SK-N-SH treated with all-trans-retinoic acid at 6 μM for 48 hours (cell line): ENCODE measurements at regions not wholly inside any gene's neighbourhood (a gene's known extent, or its start where the extent isn't known, plus 50 kb on each side); places are given as distances from the start of the nearest gene placed in this dataset.

Experiments
- ATAC-seq: fragments of 200-7000 bp; cut with Tn5 transposase; 3 replicates; pipeline ENCODE4 v1.9.1; 2020; ENCODE audit warnings: mild to moderate bottlenecking, moderate library complexity
- ARNTL ChIP-seq: fragments of 450-650 bp; formaldehyde crosslinking; IDR thresholded peaks from 2 replicates; pipeline ENCODE4 v1.5.0; 2020; ENCODE audit warnings: low read depth, mild to moderate bottlenecking, moderate library complexity, borderline replicate concordance
- BACH2 ChIP-seq: fragments of 250-450 bp; sonication (Bioruptor Pico); IDR thresholded peaks from 2 replicates; pipeline ENCODE4 v1.9.0; 2021; ENCODE audit warnings: mild to moderate bottlenecking, borderline replicate concordance
- CSDC2 ChIP-seq: fragments of 250-450 bp; sonication (Bioruptor Pico); IDR thresholded peaks from 2 replicates; pipeline ENCODE4 v1.5.0; 2020; ENCODE audit warnings: mild to moderate bottlenecking, moderate library complexity
- ESRRG ChIP-seq: fragments of 250-450 bp; sonication (Bioruptor Pico); IDR thresholded peaks from 2 replicates; pipeline ENCODE4 v1.6.1; 2021; ENCODE audit warnings: mild to moderate bottlenecking
- GLIS3 ChIP-seq: fragments of 250-450 bp; sonication (Bioruptor Pico); IDR thresholded peaks from 2 replicates; pipeline ENCODE4 v1.5.0; 2020; ENCODE audit warnings: mild to moderate bottlenecking, moderate library complexity
- ISL1 ChIP-seq: fragments of 250-450 bp; sonication (Bioruptor Pico); IDR thresholded peaks from 2 replicates; pipeline ENCODE4 v2.1.2; 2022; ENCODE audit warnings: mild to moderate bottlenecking, moderate library complexity
- OSR1 ChIP-seq: fragments of 250-450 bp; sonication (Bioruptor Pico); IDR thresholded peaks from 2 replicates; pipeline ENCODE4 v1.8.0; 2022; ENCODE audit warnings: moderate library complexity, mild to moderate bottlenecking, inconsistent platforms
- PPARA ChIP-seq: fragments of 250-450 bp; sonication (Bioruptor Pico); IDR thresholded peaks from 2 replicates; pipeline ENCODE4 v1.5.0; 2020; ENCODE audit warnings: mild to moderate bottlenecking, borderline replicate concordance
- RARB ChIP-seq: fragments of 250-450 bp; sonication (Bioruptor Pico); IDR thresholded peaks from 2 replicates; pipeline ENCODE4 v1.8.0; 2021; ENCODE audit warnings: mild to moderate bottlenecking, moderate library complexity
- SNAI2 ChIP-seq: fragments of 250-450 bp; sonication (Bioruptor Pico); IDR thresholded peaks from 2 replicates; pipeline ENCODE4 v1.5.0; 2020; ENCODE audit warnings: mild to moderate bottlenecking, moderate library complexity
- TCF4 ChIP-seq: fragments of 250-450 bp; sonication (Bioruptor Pico); IDR thresholded peaks from 2 replicates; pipeline ENCODE4 v1.8.0; 2021; ENCODE audit warnings: mild to moderate bottlenecking, moderate library complexity, borderline replicate concordance
- TOX ChIP-seq: fragments of 250-450 bp; sonication (Bioruptor Pico); IDR thresholded peaks from 2 replicates; pipeline ENCODE4 v1.8.0; 2021; ENCODE audit warnings: mild to moderate bottlenecking, moderate library complexity, borderline replicate concordance
- ZC3H10 ChIP-seq: fragments of 250-450 bp; sonication (Bioruptor Pico); IDR thresholded peaks from 2 replicates; pipeline ENCODE4 v1.5.1; 2021; ENCODE audit warnings: mild to moderate bottlenecking, moderate library complexity
- ZFP3 ChIP-seq: fragments of 250-450 bp; sonication (Bioruptor Pico); IDR thresholded peaks from 2 replicates; pipeline ENCODE4 v1.5.0; 2020; ENCODE audit warnings: mild to moderate bottlenecking, moderate library complexity
- ZFP30 ChIP-seq: fragments of 450-650 bp; formaldehyde crosslinking; IDR thresholded peaks from 2 replicates; pipeline ENCODE4 v1.5.0; 2022; ENCODE audit warnings: mild to moderate bottlenecking, moderate library complexity
- ZNF565 ChIP-seq: fragments of 450-650 bp; formaldehyde crosslinking; conservative IDR thresholded peaks from 2 replicates; pipeline ENCODE4 v1.5.0; 2020; ENCODE audit warnings: low read depth, mild to moderate bottlenecking, moderate library complexity
- ZNF70 ChIP-seq: fragments of 450-650 bp; formaldehyde crosslinking; IDR thresholded peaks from 2 replicates; pipeline ENCODE4 v1.5.0; 2020; ENCODE audit warnings: mild to moderate bottlenecking, moderate library complexity
- ZNF8 ChIP-seq: fragments of 450-650 bp; formaldehyde crosslinking; IDR thresholded peaks from 2 replicates; pipeline ENCODE4 v1.5.0; 2020; ENCODE audit warnings: mild to moderate bottlenecking, moderate library complexity
- TF ChIP-seq, protein P1 (sequence below): fragments of 250-450 bp; sonication (Bioruptor Pico); IDR thresholded peaks from 2 replicates; pipeline ENCODE4 v1.5.1; 2021; ENCODE audit warnings: mild to moderate bottlenecking, moderate library complexity
- TF ChIP-seq, protein P2 (sequence below): fragments of 250-450 bp; sonication (Bioruptor Pico); IDR thresholded peaks from 2 replicates; pipeline ENCODE4 v1.8.0; 2020; ENCODE audit warnings: mild to moderate bottlenecking, moderate library complexity, borderline replicate concordance
- TF ChIP-seq, protein P3 (sequence below): fragments of 250-450 bp; sonication (Bioruptor Pico); IDR thresholded peaks from 2 replicates; pipeline ENCODE4 v1.5.1; 2020; ENCODE audit warnings: low read depth, mild to moderate bottlenecking, moderate library complexity
- TF ChIP-seq, protein P4 (sequence below): fragments of 250-450 bp; sonication (Bioruptor Pico); IDR thresholded peaks from 2 replicates; pipeline ENCODE4 v1.8.0; 2021; ENCODE audit warnings: low read depth, mild to moderate bottlenecking, moderate library complexity, borderline replicate concordance
- TF ChIP-seq, protein P5 (sequence below): fragments of 250-450 bp; sonication (Bioruptor Pico); IDR thresholded peaks from 2 replicates; pipeline ENCODE4 v1.5.0; 2020; ENCODE audit warnings: mild to moderate bottlenecking, moderate library complexity

DNA sequence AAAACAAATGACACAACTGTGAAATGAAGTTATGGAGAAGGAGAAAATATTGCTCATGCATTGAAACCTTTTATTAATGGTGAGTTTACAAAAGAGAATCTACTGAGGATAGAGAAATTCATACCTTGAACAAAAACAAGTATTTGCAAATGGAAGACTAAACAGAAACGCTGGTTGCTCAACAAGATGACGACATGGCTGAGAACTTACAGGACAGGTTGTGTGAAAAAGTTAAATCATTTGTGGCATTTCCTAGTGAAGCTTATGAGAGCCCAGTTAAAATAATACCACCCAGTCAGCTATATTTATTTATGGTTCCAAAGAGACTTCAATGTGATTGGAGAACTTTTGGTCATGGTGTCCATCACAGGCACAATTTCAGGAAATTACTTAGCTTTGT is 148.6 kb upstream of the PKDCC start:
- TF ChIP-seq ARNTL (CRISPR knock-in tag) (no peak), RARB (CRISPR knock-in tag) (no peak), ESRRG (CRISPR knock-in tag) (no peak), ZFP30 (no peak), GLIS3 (CRISPR knock-in tag) (no peak), ZNF8 (no peak), ZFP3 (CRISPR knock-in tag) (no peak), TOX (CRISPR knock-in tag) (no peak), CSDC2 (CRISPR knock-in tag) (no peak), TCF4 (CRISPR knock-in tag) (no peak), ZC3H10 (CRISPR knock-in tag) (no peak), SNAI2 (CRISPR knock-in tag) (no peak)
- TF ChIP-seq, protein P1, sequence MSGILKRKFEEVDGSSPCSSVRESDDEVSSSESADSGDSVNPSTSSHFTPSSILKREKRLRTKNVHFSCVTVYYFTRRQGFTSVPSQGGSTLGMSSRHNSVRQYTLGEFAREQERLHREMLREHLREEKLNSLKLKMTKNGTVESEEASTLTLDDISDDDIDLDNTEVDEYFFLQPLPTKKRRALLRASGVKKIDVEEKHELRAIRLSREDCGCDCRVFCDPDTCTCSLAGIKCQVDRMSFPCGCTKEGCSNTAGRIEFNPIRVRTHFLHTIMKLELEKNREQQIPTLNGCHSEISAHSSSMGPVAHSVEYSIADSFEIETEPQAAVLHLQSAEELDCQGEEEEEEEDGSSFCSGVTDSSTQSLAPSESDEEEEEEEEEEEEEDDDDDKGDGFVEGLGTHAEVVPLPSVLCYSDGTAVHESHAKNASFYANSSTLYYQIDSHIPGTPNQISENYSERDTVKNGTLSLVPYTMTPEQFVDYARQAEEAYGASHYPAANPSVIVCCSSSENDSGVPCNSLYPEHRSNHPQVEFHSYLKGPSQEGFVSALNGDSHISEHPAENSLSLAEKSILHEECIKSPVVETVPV (CRISPR knock-in tag), result no peak
- TF ChIP-seq, protein P2, sequence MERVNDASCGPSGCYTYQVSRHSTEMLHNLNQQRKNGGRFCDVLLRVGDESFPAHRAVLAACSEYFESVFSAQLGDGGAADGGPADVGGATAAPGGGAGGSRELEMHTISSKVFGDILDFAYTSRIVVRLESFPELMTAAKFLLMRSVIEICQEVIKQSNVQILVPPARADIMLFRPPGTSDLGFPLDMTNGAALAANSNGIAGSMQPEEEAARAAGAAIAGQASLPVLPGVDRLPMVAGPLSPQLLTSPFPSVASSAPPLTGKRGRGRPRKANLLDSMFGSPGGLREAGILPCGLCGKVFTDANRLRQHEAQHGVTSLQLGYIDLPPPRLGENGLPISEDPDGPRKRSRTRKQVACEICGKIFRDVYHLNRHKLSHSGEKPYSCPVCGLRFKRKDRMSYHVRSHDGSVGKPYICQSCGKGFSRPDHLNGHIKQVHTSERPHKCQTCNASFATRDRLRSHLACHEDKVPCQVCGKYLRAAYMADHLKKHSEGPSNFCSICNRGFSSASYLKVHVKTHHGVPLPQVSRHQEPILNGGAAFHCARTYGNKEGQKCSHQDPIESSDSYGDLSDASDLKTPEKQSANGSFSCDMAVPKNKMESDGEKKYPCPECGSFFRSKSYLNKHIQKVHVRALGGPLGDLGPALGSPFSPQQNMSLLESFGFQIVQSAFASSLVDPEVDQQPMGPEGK (CRISPR knock-in tag), result no peak
- TF ChIP-seq, protein P3, sequence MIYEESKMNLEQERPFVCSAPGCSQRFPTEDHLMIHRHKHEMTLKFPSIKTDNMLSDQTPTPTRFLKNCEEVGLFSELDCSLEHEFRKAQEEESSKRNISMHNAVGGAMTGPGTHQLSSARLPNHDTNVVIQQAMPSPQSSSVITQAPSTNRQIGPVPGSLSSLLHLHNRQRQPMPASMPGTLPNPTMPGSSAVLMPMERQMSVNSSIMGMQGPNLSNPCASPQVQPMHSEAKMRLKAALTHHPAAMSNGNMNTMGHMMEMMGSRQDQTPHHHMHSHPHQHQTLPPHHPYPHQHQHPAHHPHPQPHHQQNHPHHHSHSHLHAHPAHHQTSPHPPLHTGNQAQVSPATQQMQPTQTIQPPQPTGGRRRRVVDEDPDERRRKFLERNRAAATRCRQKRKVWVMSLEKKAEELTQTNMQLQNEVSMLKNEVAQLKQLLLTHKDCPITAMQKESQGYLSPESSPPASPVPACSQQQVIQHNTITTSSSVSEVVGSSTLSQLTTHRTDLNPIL (CRISPR knock-in tag), result no peak
- TF ChIP-seq, protein P4, sequence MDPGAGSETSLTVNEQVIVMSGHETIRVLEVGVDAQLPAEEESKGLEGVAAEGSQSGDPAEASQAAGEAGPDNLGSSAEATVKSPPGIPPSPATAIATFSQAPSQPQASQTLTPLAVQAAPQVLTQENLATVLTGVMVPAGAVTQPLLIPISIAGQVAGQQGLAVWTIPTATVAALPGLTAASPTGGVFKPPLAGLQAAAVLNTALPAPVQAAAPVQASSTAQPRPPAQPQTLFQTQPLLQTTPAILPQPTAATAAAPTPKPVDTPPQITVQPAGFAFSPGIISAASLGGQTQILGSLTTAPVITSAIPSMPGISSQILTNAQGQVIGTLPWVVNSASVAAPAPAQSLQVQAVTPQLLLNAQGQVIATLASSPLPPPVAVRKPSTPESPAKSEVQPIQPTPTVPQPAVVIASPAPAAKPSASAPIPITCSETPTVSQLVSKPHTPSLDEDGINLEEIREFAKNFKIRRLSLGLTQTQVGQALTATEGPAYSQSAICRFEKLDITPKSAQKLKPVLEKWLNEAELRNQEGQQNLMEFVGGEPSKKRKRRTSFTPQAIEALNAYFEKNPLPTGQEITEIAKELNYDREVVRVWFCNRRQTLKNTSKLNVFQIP (CRISPR knock-in tag), result no peak
- no peak for ATAC-seq

DNA sequence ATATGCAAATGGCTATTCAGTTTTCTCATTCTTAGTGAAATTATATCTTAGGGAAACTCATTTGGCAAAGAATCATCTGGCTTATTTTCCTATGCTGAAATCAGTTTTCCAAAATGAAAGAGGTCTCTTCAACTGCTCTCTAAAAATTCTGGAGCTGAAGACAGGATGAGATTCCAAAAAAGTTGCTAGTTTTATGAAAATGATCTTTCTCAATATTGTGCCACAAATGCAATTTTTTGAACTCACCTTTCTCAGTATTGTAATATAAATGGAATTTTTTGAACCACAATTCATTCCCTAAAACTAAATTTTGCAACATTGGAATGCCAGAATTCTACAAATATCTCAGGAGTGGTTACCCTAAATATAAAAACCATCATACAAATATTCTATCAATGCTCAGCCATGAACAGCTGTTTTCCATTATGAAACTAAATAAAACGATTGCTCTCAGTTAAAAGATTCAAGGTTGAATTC is 147.7 kb upstream of the PKDCC start:
- ATAC-seq, result no peak
- no peak for TF ChIP-seq SNAI2 (CRISPR knock-in tag)
- no peak for TF ChIP-seq ZNF70
- TF ChIP-seq TCF4 (CRISPR knock-in tag), result peak; percentile 62
- TF ChIP-seq RARB (CRISPR knock-in tag), result no peak
- no peak for TF ChIP-seq ISL1 (CRISPR knock-in tag)

DNA sequence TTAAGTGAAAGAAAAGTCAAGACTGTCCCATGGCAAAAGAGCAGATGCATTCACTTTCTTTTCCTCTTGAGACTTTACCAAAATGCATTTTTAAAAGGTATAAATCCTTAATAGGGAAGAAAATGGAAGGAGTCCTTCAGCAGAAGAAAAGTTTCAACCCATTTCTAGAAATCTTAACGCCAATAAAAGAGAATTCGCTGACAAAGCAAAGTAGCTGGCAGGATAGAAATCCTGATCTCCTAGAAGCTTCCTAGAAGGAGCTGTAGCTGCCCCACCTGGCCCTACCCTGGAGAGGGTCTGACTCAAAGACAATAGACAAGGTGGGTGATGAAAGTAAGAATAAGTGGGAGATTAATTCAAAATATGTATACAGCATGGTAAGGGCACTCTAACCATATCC is 144.9 kb upstream of the PKDCC start:
- ATAC-seq, result no peak
- TF ChIP-seq OSR1 (CRISPR knock-in tag), result no peak
- no peak for TF ChIP-seq RARB (CRISPR knock-in tag)
- TF ChIP-seq, protein P5, sequence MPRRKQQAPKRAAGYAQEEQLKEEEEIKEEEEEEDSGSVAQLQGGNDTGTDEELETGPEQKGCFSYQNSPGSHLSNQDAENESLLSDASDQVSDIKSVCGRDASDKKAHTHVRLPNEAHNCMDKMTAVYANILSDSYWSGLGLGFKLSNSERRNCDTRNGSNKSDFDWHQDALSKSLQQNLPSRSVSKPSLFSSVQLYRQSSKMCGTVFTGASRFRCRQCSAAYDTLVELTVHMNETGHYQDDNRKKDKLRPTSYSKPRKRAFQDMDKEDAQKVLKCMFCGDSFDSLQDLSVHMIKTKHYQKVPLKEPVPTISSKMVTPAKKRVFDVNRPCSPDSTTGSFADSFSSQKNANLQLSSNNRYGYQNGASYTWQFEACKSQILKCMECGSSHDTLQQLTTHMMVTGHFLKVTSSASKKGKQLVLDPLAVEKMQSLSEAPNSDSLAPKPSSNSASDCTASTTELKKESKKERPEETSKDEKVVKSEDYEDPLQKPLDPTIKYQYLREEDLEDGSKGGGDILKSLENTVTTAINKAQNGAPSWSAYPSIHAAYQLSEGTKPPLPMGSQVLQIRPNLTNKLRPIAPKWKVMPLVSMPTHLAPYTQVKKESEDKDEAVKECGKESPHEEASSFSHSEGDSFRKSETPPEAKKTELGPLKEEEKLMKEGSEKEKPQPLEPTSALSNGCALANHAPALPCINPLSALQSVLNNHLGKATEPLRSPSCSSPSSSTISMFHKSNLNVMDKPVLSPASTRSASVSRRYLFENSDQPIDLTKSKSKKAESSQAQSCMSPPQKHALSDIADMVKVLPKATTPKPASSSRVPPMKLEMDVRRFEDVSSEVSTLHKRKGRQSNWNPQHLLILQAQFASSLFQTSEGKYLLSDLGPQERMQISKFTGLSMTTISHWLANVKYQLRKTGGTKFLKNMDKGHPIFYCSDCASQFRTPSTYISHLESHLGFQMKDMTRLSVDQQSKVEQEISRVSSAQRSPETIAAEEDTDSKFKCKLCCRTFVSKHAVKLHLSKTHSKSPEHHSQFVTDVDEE (CRISPR knock-in tag), result no peak
- no peak for TF ChIP-seq BACH2
- TF ChIP-seq, protein P1 (CRISPR knock-in tag), result no peak
- TF ChIP-seq ZC3H10 (CRISPR knock-in tag), result no peak
- TF ChIP-seq, protein P2 (CRISPR knock-in tag), result no peak
- TF ChIP-seq SNAI2 (CRISPR knock-in tag), result no peak
- no peak for TF ChIP-seq TOX (CRISPR knock-in tag)
- TF ChIP-seq ZNF565 (CRISPR knock-in tag), result no peak
- TF ChIP-seq ZNF8, result no peak
- no peak for TF ChIP-seq ZNF70
- TF ChIP-seq GLIS3 (CRISPR knock-in tag), result no peak
- TF ChIP-seq, protein P4 (CRISPR knock-in tag), result no peak
- no peak for TF ChIP-seq ISL1 (CRISPR knock-in tag)
- no peak for TF ChIP-seq ZFP30
- no peak for TF ChIP-seq ZFP3 (CRISPR knock-in tag)
- no peak for TF ChIP-seq PPARA (CRISPR knock-in tag)
- no peak for TF ChIP-seq CSDC2 (CRISPR knock-in tag)
